Endothelial cell of umbilical vein (primary cell): ENCODE measurements at regions not wholly inside any gene's neighbourhood (a gene's known extent, or its start where the extent isn't known, plus 50 kb on each side); places are given as distances from the start of the nearest gene placed in this dataset.

Experiments used
- BruUV-seq: library from RNA; stranded (reverse); fragments of 400-500 nt; replicated peaks from 2 replicates; lab custom pipeline; 2021; lab: Mats Ljungman, UMichigan
- CTCF ChIA-PET: fragments of 300-600, 350-600 bp; sonication (Branson Sonifier 250); formaldehyde crosslinking; loops from one replicate; lab custom pipeline; 2021; ENCODE audit warnings: antibody characterized with exemption, inconsistent platforms; lab: Charles Lee
- POLR2A ChIA-PET: fragments of 300-600, 350-600 bp; sonication (Branson Sonifier 250); formaldehyde crosslinking; loops from one replicate; lab custom pipeline; 2021; ENCODE audit warnings: antibody characterized with exemption, inconsistent platforms; lab: Charles Lee
- DNase-seq: peaks from one replicate; pipeline ENCODE4 v3.0.0-alpha.2; 2011; ENCODE audit warnings: low read depth, low spot score
- FAIRE-seq: peaks from 2 replicates; lab custom pipeline; 2011; peaks lifted over from hg19 to GRCh38; lab: Jason Lieb, UNC
- H2AFZ ChIP-seq: 2 replicates; pipeline ENCODE4 v1.6.0; 2012; ENCODE audit warnings: low read depth, low read length, control low read depth, inconsistent platforms
- H3K27ac ChIP-seq: 2 replicates; pipeline ENCODE4 v1.5.1; 2011; ENCODE audit warnings: low read depth, mild to moderate bottlenecking, control low read depth, low read length, moderate library complexity; ENCODE audit not compliant: insufficient read depth
- H3K27me3 ChIP-seq, 2 experiments: 2 replicates each; pipeline versions ENCODE4 v1.6.0 to v1.6.1; 2011; ENCODE audit warnings: low read length in 2 of 2, mixed read lengths in 1 of 2; ENCODE audit not compliant: control insufficient read depth in 2 of 2, insufficient read depth in 2 of 2
- H3K36me3 ChIP-seq, 2 experiments: 2 replicates in 1 of 2; 3 replicates in 1 of 2; pipeline ENCODE4 v1.5.1; 2011; ENCODE audit warnings: low read length in 2 of 2, mild to moderate bottlenecking in 1 of 2, moderate library complexity in 1 of 2; ENCODE audit not compliant: control insufficient read depth in 2 of 2, insufficient read depth in 2 of 2; ENCODE audit errors: extremely low read depth in 1 of 2
- H3K4me1 ChIP-seq: 3 replicates; pipeline ENCODE4 v1.5.1; 2011; ENCODE audit warnings: mild to moderate bottlenecking, low read length; ENCODE audit not compliant: control insufficient read depth, insufficient read depth; ENCODE audit errors: extremely low read depth
- H3K4me2 ChIP-seq: 2 replicates; pipeline ENCODE4 v1.6.1; 2011; ENCODE audit warnings: low read length, control low read depth, mixed read lengths; ENCODE audit not compliant: insufficient read depth
- H3K4me3 ChIP-seq, 3 experiments: fragments of 200-600 bp in 1 of 3; sonication (generic), shearing (Covaris generic) in 1 of 3; replicated peaks in 1 of 3; 2 replicates each; pipeline ENCODE4 v1.5.1; 2011 to 2016; ENCODE audit warnings: control low read depth in 3 of 3, low read length in 3 of 3, mild to moderate bottlenecking in 2 of 3, inconsistent platforms in 1 of 3, low read depth in 1 of 3, moderate library complexity in 1 of 3; ENCODE audit not compliant: insufficient read depth in 1 of 3
- H3K79me2 ChIP-seq: 2 replicates; pipeline ENCODE4 v1.6.0; 2012; ENCODE audit warnings: low read length, inconsistent platforms; ENCODE audit not compliant: control insufficient read depth, insufficient read depth
- H3K9ac ChIP-seq: replicated peaks from 2 replicates; pipeline ENCODE3; 2011; ENCODE audit warnings: low read length, control low read depth; ENCODE audit not compliant: insufficient read depth; ENCODE audit errors: extremely low read depth
- H3K9me1 ChIP-seq: replicated peaks from 3 replicates; pipeline ENCODE4 v1.6.0; 2011; ENCODE audit warnings: mild to moderate bottlenecking, low read length; ENCODE audit not compliant: control insufficient read depth, insufficient read depth; ENCODE audit errors: extremely low read depth
- H3K9me3 ChIP-seq: replicated peaks from 2 replicates; pipeline ENCODE4 v1.5.1; 2012; ENCODE audit warnings: low read length, inconsistent platforms; ENCODE audit not compliant: control insufficient read depth, insufficient read depth
- H4K20me1 ChIP-seq: replicated peaks from 2 replicates; pipeline ENCODE3; 2011; ENCODE audit warnings: mild to moderate bottlenecking, low read length; ENCODE audit not compliant: control insufficient read depth, insufficient read depth; ENCODE audit errors: extremely low read depth
- EZH2 ChIP-seq: IDR thresholded peaks from 2 replicates; pipeline ENCODE4 v1.6.1; 2012; ENCODE audit warnings: borderline replicate concordance, low read depth, mild to moderate bottlenecking, moderate library complexity, low read length, inconsistent platforms; ENCODE audit not compliant: severe bottlenecking
- FOS ChIP-seq: IDR thresholded peaks from 2 replicates; pipeline ENCODE4 v1.6.1; 2011; ENCODE audit warnings: mild to moderate bottlenecking, low read length, moderate library complexity, borderline replicate concordance; ENCODE audit not compliant: insufficient read depth
- GATA2 ChIP-seq: IDR thresholded peaks from 2 replicates; pipeline ENCODE4 v1.7.0; 2011; ENCODE audit warnings: low read depth, mild to moderate bottlenecking, moderate library complexity, mixed read lengths, low read length; ENCODE audit not compliant: insufficient read length, insufficient read depth
- JUN ChIP-seq: IDR thresholded peaks from 2 replicates; pipeline ENCODE4 v1.6.1; 2011; ENCODE audit warnings: borderline replicate concordance, low read depth; ENCODE audit not compliant: insufficient read length, insufficient read depth
- MYC ChIP-seq: IDR thresholded peaks from one replicate; pipeline ENCODE4 v1.6.1; 2011; ENCODE audit warnings: mild to moderate bottlenecking, low read depth, low read length
- POLR2A ChIP-seq: IDR thresholded peaks from 2 replicates; pipeline ENCODE4 v1.6.1; 2012; ENCODE audit warnings: low read depth, mild to moderate bottlenecking, control low read depth, low read length
- POLR2AphosphoS5 ChIP-seq: IDR thresholded peaks from 2 replicates; pipeline ENCODE4 v1.6.1; 2012; ENCODE audit warnings: low read depth, mild to moderate bottlenecking, control low read depth, low read length, moderate library complexity; ENCODE audit not compliant: insufficient read depth
- dilution Hi-C: fragments of 300-500 bp; cut with MboI; formaldehyde crosslinking; loops from one replicate; pipeline ENCODE4 v1.15.0; 2019; ENCODE audit warnings: low sequenced_read_pairs; ENCODE audit not compliant: extremely low pct_ligation_motif_present
- intact Hi-C: fragments of 100-400 bp; cut with micrococcal nuclease; formaldehyde crosslinking; loops from one replicate; pipeline ENCODE4 v1.10.0; 2022
- TF ChIP-seq, protein P1 (sequence below): IDR thresholded peaks from 2 replicates; pipeline ENCODE4 v1.6.1; 2011; ENCODE audit not compliant: insufficient read depth, insufficient read length
- TF ChIP-seq, protein P2 (sequence below), 2 donors: IDR thresholded peaks; 1 replicate in 1 of 2; 2 replicates in 1 of 2; pipeline ENCODE4 v1.5.1; 2011; ENCODE audit warnings: low read length in 2 of 2, mild to moderate bottlenecking in 2 of 2, moderate library complexity in 2 of 2, control low read depth in 1 of 2, inconsistent platforms in 1 of 2, low read depth in 1 of 2; ENCODE audit not compliant: insufficient read depth in 1 of 2; ENCODE audit errors: extremely low read depth in 1 of 2

DNA sequence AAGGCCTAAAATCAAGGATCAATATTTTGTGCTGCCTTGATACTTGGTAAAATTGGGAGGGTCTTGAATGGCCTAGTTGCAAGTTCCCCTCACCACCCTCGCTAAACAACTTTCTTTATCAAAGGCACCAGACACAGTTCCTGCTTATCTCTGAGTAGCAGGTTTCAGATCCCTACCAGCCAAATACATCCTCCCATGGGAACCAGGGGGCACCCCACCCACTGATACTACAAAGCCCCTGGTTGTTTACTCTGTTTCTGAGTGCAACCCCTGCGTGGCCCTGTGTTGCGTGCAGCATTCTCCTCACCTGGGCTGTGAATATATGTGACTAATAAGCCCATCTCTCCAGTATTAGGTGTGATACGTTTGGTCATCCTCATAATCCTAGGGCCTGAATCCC lies 314.9 kb downstream of the DRD1 start:
- intact Hi-C loops: no loop called here
- H3K79me2 ChIP-seq: no peaks in the 10 kb centered on the region
- no peaks in the 10 kb centered on the region for H3K4me1 ChIP-seq
- DNase-seq (no peak), FAIRE-seq (no peak)
- H3K27me3 ChIP-seq: no peaks in the 10 kb centered on the region
- H3K9me1 ChIP-seq: no peaks in the 10 kb centered on the region
- no peaks in the 10 kb centered on the region for H4K20me1 ChIP-seq
- no peak overlapping the region for H3K4me2 ChIP-seq
- POLR2A ChIA-PET: no interaction called here
- peaks cover 2% of the 10 kb centered on the region for H3K9me3 ChIP-seq
- dilution Hi-C loops: no loop called here
- no TSS peak for BruUV-seq
- TF ChIP-seq, protein P1, sequence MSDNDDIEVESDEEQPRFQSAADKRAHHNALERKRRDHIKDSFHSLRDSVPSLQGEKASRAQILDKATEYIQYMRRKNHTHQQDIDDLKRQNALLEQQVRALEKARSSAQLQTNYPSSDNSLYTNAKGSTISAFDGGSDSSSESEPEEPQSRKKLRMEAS: no peak
- no peak for TF ChIP-seq POLR2AphosphoS5
- no peak for TF ChIP-seq MYC
- no peak for TF ChIP-seq GATA2
- TF ChIP-seq, protein P2, sequence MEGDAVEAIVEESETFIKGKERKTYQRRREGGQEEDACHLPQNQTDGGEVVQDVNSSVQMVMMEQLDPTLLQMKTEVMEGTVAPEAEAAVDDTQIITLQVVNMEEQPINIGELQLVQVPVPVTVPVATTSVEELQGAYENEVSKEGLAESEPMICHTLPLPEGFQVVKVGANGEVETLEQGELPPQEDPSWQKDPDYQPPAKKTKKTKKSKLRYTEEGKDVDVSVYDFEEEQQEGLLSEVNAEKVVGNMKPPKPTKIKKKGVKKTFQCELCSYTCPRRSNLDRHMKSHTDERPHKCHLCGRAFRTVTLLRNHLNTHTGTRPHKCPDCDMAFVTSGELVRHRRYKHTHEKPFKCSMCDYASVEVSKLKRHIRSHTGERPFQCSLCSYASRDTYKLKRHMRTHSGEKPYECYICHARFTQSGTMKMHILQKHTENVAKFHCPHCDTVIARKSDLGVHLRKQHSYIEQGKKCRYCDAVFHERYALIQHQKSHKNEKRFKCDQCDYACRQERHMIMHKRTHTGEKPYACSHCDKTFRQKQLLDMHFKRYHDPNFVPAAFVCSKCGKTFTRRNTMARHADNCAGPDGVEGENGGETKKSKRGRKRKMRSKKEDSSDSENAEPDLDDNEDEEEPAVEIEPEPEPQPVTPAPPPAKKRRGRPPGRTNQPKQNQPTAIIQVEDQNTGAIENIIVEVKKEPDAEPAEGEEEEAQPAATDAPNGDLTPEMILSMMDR (IDR thresholded peaks at IDR 0.05; ENCODE audit: extremely low read depth in 1 of 2, insufficient read depth in 1 of 2, low read depth in 1 of 2, low read length in 2 of 2): no peak
- no peak for TF ChIP-seq JUN
- TF ChIP-seq FOS: no peak
- TF ChIP-seq EZH2: no peak
- no peak for TF ChIP-seq POLR2A
- CTCF ChIA-PET: no interaction called here
- H3K4me3 ChIP-seq: no peak overlapping the region
- no peak overlapping the region for H3K9ac ChIP-seq
- H3K36me3 ChIP-seq: no peaks in the 10 kb centered on the region
- no peak overlapping the region for H2AFZ ChIP-seq
- no peak overlapping the region for H3K27ac ChIP-seq
